K562 (cell line): ENCODE measurements at regions not wholly inside any gene's neighbourhood (a gene's known extent, or its start where the extent isn't known, plus 50 kb on each side); places are given as distances from the start of the nearest gene placed in this dataset.

Experiments used
- ATAC-seq: fragments of 200-7000 bp; cut with Tn5 transposase; 3 replicates; pipeline ENCODE4 v1.9.1; 2020; ENCODE audit warnings: moderate library complexity
- BruUV-seq: library from RNA; stranded (reverse); fragments of 400-500 nt; replicated peaks from 2 replicates; lab custom pipeline; 2021; lab: Mats Ljungman, UMichigan
- CTCF ChIA-PET: fragments of 300-600 bp; formaldehyde crosslinking; extraction: SDS; loops from one replicate; lab custom pipeline; 2021; ENCODE audit warnings: low intra/inter-chr PET ratio; lab: Yijun Ruan, JAX
- POLR2A ChIA-PET: fragments of 300-600, 350-650 bp; sonication (Branson Sonifier 250); formaldehyde crosslinking; extraction: SDS; loops from one replicate; lab custom pipeline; 2021; ENCODE audit warnings: antibody characterized with exemption, inconsistent platforms; lab: Yijun Ruan, JAX
- DNase-seq, 4 experiments: peaks; one replicate each; pipeline versions ENCODE4 v3.0.0 to v3.0.0-alpha.2; 2011 to 2018; ENCODE audit warnings: low spot score in 3 of 4, mixed read lengths in 3 of 4; ENCODE audit errors: extremely low read depth in 1 of 4
- FAIRE-seq: peaks from 2 replicates; lab custom pipeline; 2011; peaks lifted over from hg19 to GRCh38; lab: Jason Lieb, UNC
- H2AFZ ChIP-seq: 2 replicates; pipeline ENCODE4 v1.6.0; 2011; ENCODE audit warnings: low read depth, low read length, control low read depth, inconsistent platforms
- H3K27ac ChIP-seq: fragments of 200-600 bp; 3 replicates; pipeline ENCODE4 v1.8.0; 2011; ENCODE audit warnings: low read depth, mild to moderate bottlenecking, control low read depth, inconsistent platforms, low read length, moderate library complexity, mixed read lengths; ENCODE audit errors: extremely low read depth
- H3K27me3 ChIP-seq, 2 experiments: fragments of 300-600 bp in 1 of 2; 2 replicates in 1 of 2; 3 replicates in 1 of 2; pipeline versions ENCODE4 v1.6.0 to v1.8.0; 2011; ENCODE audit warnings: inconsistent platforms in 2 of 2, low read length in 2 of 2, mild to moderate bottlenecking in 1 of 2, mixed read lengths in 1 of 2, moderate library complexity in 1 of 2; ENCODE audit not compliant: control insufficient read depth in 2 of 2, insufficient read depth in 2 of 2
- H3K36me3 ChIP-seq: fragments of 300-600 bp; 3 replicates; pipeline ENCODE4 v1.8.0; 2011; ENCODE audit warnings: mild to moderate bottlenecking, low read length, inconsistent platforms; ENCODE audit not compliant: control insufficient read depth, insufficient read depth
- H3K4me1 ChIP-seq, 2 experiments: fragments of 200-600 bp in 1 of 2; replicated peaks in 1 of 2; 2 replicates in 1 of 2; 3 replicates in 1 of 2; pipeline versions ENCODE4 v1.5.1 to v1.8.0; 2011; ENCODE audit warnings: inconsistent platforms in 2 of 2, low read length in 2 of 2, mild to moderate bottlenecking in 1 of 2, mixed read lengths in 1 of 2, moderate library complexity in 1 of 2; ENCODE audit not compliant: control insufficient read depth in 2 of 2, insufficient read depth in 2 of 2
- H3K4me2 ChIP-seq: 2 replicates; pipeline ENCODE4 v1.6.1; 2011; ENCODE audit warnings: low read length, control low read depth, inconsistent platforms, mixed read lengths; ENCODE audit not compliant: insufficient read depth
- H3K4me3 ChIP-seq: fragments of 200-600 bp; sonication (generic), shearing (Covaris generic); 2 replicates; pipeline ENCODE4 v1.5.1; 2016; ENCODE audit warnings: control low read depth, inconsistent platforms
- H3K79me2 ChIP-seq: fragments of 200-600 bp; 3 replicates; pipeline ENCODE4 v1.8.0; 2011; ENCODE audit warnings: low read length, inconsistent platforms; ENCODE audit not compliant: control insufficient read depth, insufficient read depth
- H3K9ac ChIP-seq, 2 experiments: 2 replicates each; pipeline versions ENCODE4 v1.6.0 to v1.6.1; 2011; ENCODE audit warnings: low read depth in 2 of 2, low read length in 2 of 2, control low read depth in 1 of 2, inconsistent platforms in 1 of 2, mild to moderate bottlenecking in 1 of 2, mixed read lengths in 1 of 2; ENCODE audit not compliant: insufficient read depth in 1 of 2
- H3K9me1 ChIP-seq: one replicate; pipeline ENCODE4 v1.6.0; 2011; ENCODE audit warnings: inconsistent platforms, mild to moderate bottlenecking, low read length, moderate library complexity; ENCODE audit not compliant: control insufficient read depth, insufficient read depth
- H3K9me3 ChIP-seq: replicated peaks from 2 replicates; pipeline ENCODE4 v1.5.1; 2011; ENCODE audit warnings: low read depth, low read length, inconsistent platforms; ENCODE audit not compliant: control insufficient read depth, insufficient read depth
- H4K20me1 ChIP-seq: replicated peaks from 2 replicates; pipeline ENCODE4 v1.6.1; 2011; ENCODE audit warnings: low read length, inconsistent platforms, mixed read lengths; ENCODE audit not compliant: control insufficient read depth, insufficient read depth
- CTBP1 ChIP-seq: fragments of 450-650 bp; IDR thresholded peaks from 2 replicates; pipeline ENCODE4 v1.6.1; 2016; ENCODE audit warnings: borderline replicate concordance
- DMBX1 ChIP-seq: fragments of 250-450 bp; sonication (Bioruptor Pico); IDR thresholded peaks from 2 replicates; pipeline ENCODE4 v1.8.0; 2022; ENCODE audit warnings: inconsistent platforms, mild to moderate bottlenecking, moderate library complexity, borderline replicate concordance
- GABPA ChIP-seq: fragments of 200-800 bp; sonication (Bioruptor generic); conservative IDR thresholded peaks from 2 replicates; pipeline ENCODE4 v1.6.1; 2016; ENCODE audit warnings: low read depth, missing genetic modification characterization, missing compliant biosample characterization
- GTF2E2 ChIP-seq: fragments of 200-800 bp; sonication (Bioruptor generic); IDR thresholded peaks from 2 replicates; pipeline ENCODE4 v1.6.1; 2016; ENCODE audit warnings: missing genetic modification characterization, missing compliant biosample characterization
- HNRNPUL1 ChIP-seq: fragments of 200-400 bp; formaldehyde crosslinking; IDR thresholded peaks from 2 replicates; pipeline ENCODE4 v1.6.1; 2017; ENCODE audit warnings: low read length
- PHF20 ChIP-seq: fragments of 450-650 bp; IDR thresholded peaks from 2 replicates; pipeline ENCODE4 v1.6.1; 2018; ENCODE audit not compliant: partially characterized antibody
- PHF21A ChIP-seq: fragments of 450-650 bp; IDR thresholded peaks from 2 replicates; pipeline ENCODE4 v1.6.1; 2017; ENCODE audit warnings: low read depth, borderline replicate concordance
- RB1 ChIP-seq: fragments of 450-650 bp; IDR thresholded peaks from 2 replicates; pipeline ENCODE4 v1.6.1; 2017; ENCODE audit warnings: low read depth, mild to moderate bottlenecking
- RBM39 ChIP-seq: fragments of 200-400 bp; formaldehyde crosslinking; optimal IDR thresholded peaks from 2 replicates; pipeline ENCODE3; 2018; ENCODE audit warnings: low read depth, low read length
- SMARCC2 ChIP-seq: fragments of 450-650 bp; IDR thresholded peaks from 2 replicates; pipeline ENCODE4 v1.6.1; 2017; ENCODE audit warnings: antibody characterized with exemption, moderate library complexity, mild to moderate bottlenecking, low read depth
- TCF7 ChIP-seq: sonication (generic); IDR thresholded peaks from 2 replicates; pipeline ENCODE4 v1.6.1; 2016; ENCODE audit warnings: antibody characterized with exemption, borderline replicate concordance
- TEAD1 ChIP-seq, 2 experiments: fragments of 450-650 bp in 1 of 2; sonication (generic) in 1 of 2; formaldehyde crosslinking; IDR thresholded peaks; 2 replicates each; pipeline versions ENCODE4 v1.4.0 to v1.8.0; 2020 to 2022; ENCODE audit warnings: mild to moderate bottlenecking in 2 of 2, missing genetic modification reagents in 1 of 2
- ZNF197 ChIP-seq: fragments of 200-800 bp; sonication (Bioruptor generic); IDR thresholded peaks from 2 replicates; pipeline ENCODE4 v1.6.1; 2016; ENCODE audit warnings: low read depth, missing genetic modification characterization, missing compliant biosample characterization
- ZNF282 ChIP-seq: sonication (generic); formaldehyde crosslinking; IDR thresholded peaks from 2 replicates; pipeline ENCODE4 v1.8.1; 2023; ENCODE audit warnings: missing genetic modification reagents
- ZNF41 ChIP-seq: fragments of 250-450 bp; sonication (Bioruptor Pico); conservative IDR thresholded peaks from 2 replicates; pipeline ENCODE4 v1.4.0; 2020; ENCODE audit warnings: mild to moderate bottlenecking
- ZNF830 ChIP-seq: fragments of 250-450 bp; sonication (Bioruptor Pico); IDR thresholded peaks from 2 replicates; pipeline ENCODE4 v1.5.0; 2021; ENCODE audit warnings: mild to moderate bottlenecking
- WGBS: fragments of 100-300 bp; shearing (Covaris generic); methylation state at CpG from one replicate; pipeline ENCODE4 v1.1.6; 2016; ENCODE audit warnings: low coverage, mixed read lengths; ENCODE audit not compliant: insufficient coverage; ENCODE audit errors: missing lambda C conversion rate; 5-methylcytosine and 5-hydroxymethylcytosine counted together
- in situ Hi-C: fragments of 300-500 bp; cut with MboI; formaldehyde crosslinking; loops from 4 replicates; pipeline ENCODE4 v1.15.0; 2018; ENCODE audit warnings: inconsistent platforms, mixed read lengths
- intact Hi-C: fragments of 100-400 bp; cut with micrococcal nuclease; formaldehyde crosslinking; loops from 2 replicates; pipeline ENCODE4 v1.14.2; 2022
- TF ChIP-seq, protein P1 (sequence below): IDR thresholded peaks from 2 replicates; pipeline ENCODE4 v1.6.1; 2011; ENCODE audit warnings: borderline replicate concordance, low read depth, mild to moderate bottlenecking, moderate library complexity, low read length; ENCODE audit not compliant: insufficient read depth, poor library complexity, severe bottlenecking

GRCh38 chr10:88152728-88153133 is 289.3 kb downstream of the PTEN start:
- Histone ChIP-seq H4K20me1 (no peaks in the 10 kb centered on the region), H3K36me3 (no peaks in the 10 kb centered on the region)
- TF ChIP-seq GABPA (tag) (peak; percentile 27; the same call in 1 of the 2 replicates), PHF21A (no peak), ZNF830 (CRISPR knock-in tag) (no peak), GTF2E2 (tag) (no peak), ZNF197 (no peak)
- TF ChIP-seq, all 486 proteins: peak for 1
- DNase-seq, result no peak
- BruUV-seq, result no TSS peak
- Histone ChIP-seq H3K9me3 (no peaks in the 10 kb centered on the region), H3K27me3 (no peaks in the 10 kb centered on the region), H3K79me2 (no peaks in the 10 kb centered on the region), H3K9ac (no peak overlapping the region), H3K9me1 (no peaks in the 10 kb centered on the region), H3K4me3 (no peak overlapping the region), H3K4me2 (no peak overlapping the region), H3K27ac (no peak overlapping the region), H3K4me1 (no peaks in the 10 kb centered on the region), H2AFZ (no peak overlapping the region)
- in situ Hi-C loops (no loop called here), intact Hi-C loops (no loop called here)
- 0% methylated on average over 1 of the region's 1 CpG for WGBS
- ATAC-seq, result no peak
- POLR2A ChIA-PET, result no interaction called here
- CTCF ChIA-PET, result no interaction called here
- no peak for FAIRE-seq

DNA sequence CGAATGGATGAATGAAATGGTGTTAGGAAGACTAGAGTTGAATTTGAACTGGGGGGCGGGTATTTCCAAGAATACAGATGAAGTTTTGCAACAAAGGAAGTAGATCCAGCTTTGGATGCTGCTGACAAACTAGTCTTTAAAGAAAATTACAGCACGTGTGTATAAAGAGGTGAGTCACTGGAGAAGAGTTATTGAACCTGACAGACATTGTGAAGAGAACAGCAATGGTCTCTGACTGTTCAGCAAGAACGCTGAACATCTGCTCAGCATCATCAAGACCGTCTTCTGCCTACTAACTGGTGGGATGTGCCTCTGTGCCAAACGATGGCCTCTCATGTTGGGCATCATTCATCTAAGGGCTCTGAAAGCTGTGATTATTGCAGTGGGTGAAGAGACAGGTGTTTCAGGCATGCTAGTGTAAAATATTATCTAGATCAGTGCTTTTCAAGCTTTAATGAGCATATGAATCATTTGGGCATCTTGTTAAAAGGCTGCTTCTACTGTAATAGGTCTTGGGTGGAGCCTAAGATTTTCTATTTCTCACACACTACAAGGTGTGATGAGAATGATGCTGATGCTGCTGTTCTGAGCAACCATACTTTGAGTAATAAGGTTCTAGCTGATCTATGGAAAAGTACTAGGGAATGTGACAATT is 291.3 kb downstream of the PTEN start:
- BruUV-seq, result no TSS peak
- FAIRE-seq, result no peak
- TF ChIP-seq ZNF41 (CRISPR knock-in tag) (no peak), TCF7 (no peak), ZNF282 (CRISPR knock-in tag) (no peak), RBM39 (no peak), PHF20 (no peak), CTBP1 (no peak), SMARCC2 (no peak), DMBX1 (CRISPR knock-in tag) (no peak), TEAD1 (CRISPR knock-in tag; IDR thresholded peaks at IDR 0.05) (no peak), RB1 (no peak), HNRNPUL1 (no peak)
- TF ChIP-seq, protein P1, sequence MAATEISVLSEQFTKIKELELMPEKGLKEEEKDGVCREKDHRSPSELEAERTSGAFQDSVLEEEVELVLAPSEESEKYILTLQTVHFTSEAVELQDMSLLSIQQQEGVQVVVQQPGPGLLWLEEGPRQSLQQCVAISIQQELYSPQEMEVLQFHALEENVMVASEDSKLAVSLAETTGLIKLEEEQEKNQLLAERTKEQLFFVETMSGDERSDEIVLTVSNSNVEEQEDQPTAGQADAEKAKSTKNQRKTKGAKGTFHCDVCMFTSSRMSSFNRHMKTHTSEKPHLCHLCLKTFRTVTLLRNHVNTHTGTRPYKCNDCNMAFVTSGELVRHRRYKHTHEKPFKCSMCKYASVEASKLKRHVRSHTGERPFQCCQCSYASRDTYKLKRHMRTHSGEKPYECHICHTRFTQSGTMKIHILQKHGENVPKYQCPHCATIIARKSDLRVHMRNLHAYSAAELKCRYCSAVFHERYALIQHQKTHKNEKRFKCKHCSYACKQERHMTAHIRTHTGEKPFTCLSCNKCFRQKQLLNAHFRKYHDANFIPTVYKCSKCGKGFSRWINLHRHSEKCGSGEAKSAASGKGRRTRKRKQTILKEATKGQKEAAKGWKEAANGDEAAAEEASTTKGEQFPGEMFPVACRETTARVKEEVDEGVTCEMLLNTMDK, result no peak

More for the DNA sequence above, 291.3 kb downstream of the PTEN start:
- in situ Hi-C loops, result no loop called here
- Histone ChIP-seq H3K4me1 (no peaks in the 10 kb centered on the region), H3K4me3 (no peak overlapping the region), H3K36me3 (no peaks in the 10 kb centered on the region), H2AFZ (no peak overlapping the region), H3K79me2 (no peaks in the 10 kb centered on the region), H4K20me1 (no peaks in the 10 kb centered on the region), H3K27me3 (no peaks in the 10 kb centered on the region), H3K4me2 (no peak overlapping the region), H3K9ac (no peak overlapping the region), H3K9me1 (no peaks in the 10 kb centered on the region), H3K9me3 (no peaks in the 10 kb centered on the region), H3K27ac (no peak overlapping the region)
- ATAC-seq, result no peak
- no peak for DNase-seq
- intact Hi-C loops, result no loop called here
- ChIA-PET CTCF (no interaction called here), POLR2A (no interaction called here)
- 0% methylated on average over 5 of the region's 6 CpGs for WGBS
